Fibroblast of the aortic adventitia (primary cell): ENCODE measurements at regions not wholly inside any gene's neighbourhood (a gene's known extent, or its start where the extent isn't known, plus 50 kb on each side); places are given as distances from the start of the nearest gene placed in this dataset.
A peak's percentile ranks its signal among the peaks of the same experiment; 100 is the strongest.

ENCODE experiments used
- DNase-seq: peaks from one replicate; pipeline ENCODE4 v3.0.0-alpha.2; 2010; ENCODE audit warnings: low read depth
- H3K4me3 ChIP-seq: 2 replicates; pipeline ENCODE4 v1.5.1; 2011; ENCODE audit warnings: low read depth, mild to moderate bottlenecking, control low read depth, low read length, moderate library complexity
- TF ChIP-seq, protein P1 (sequence below): IDR thresholded peaks from 2 replicates; pipeline ENCODE4 v1.5.1; 2011; ENCODE audit warnings: mild to moderate bottlenecking, low read length, control low read depth, inconsistent platforms; ENCODE audit not compliant: insufficient read depth

DNA sequence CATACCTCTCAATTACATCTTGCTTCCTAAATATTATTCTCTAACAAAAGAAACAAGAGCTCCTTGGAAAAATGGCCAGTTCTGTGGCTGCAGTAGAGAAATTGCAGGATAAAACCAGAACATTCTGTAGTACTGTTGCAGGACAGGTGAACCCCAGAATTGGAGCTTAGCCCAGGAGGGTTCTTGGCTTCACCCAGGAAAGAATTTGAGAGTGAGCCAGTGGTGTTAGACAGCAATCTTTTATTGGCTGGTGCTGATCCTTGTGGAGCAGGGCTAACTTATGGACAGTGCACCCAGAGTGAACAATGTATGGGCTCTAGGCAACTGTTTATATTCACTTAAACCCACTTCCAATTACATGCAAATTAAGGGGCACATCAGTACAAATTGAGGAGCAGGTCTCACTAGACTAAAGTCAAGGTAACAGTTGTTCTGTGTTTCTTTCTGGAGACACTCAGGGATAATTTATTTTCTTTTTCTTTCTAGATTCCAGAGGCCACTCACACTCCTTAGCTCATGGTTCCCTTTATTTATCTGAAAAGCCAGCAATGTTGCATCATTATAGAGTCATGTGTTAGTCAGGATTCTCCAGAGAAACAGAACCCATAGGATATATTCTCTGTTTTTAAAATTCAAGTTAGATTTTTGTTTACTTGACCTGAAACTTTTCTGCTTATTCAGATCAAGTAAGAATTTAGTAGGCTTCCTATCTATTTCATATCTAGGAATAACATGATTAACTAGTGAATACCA lies 348.1 kb downstream of the CCDC85A start:
- DNase-seq, result peak; percentile 39
- TF ChIP-seq, protein P1, sequence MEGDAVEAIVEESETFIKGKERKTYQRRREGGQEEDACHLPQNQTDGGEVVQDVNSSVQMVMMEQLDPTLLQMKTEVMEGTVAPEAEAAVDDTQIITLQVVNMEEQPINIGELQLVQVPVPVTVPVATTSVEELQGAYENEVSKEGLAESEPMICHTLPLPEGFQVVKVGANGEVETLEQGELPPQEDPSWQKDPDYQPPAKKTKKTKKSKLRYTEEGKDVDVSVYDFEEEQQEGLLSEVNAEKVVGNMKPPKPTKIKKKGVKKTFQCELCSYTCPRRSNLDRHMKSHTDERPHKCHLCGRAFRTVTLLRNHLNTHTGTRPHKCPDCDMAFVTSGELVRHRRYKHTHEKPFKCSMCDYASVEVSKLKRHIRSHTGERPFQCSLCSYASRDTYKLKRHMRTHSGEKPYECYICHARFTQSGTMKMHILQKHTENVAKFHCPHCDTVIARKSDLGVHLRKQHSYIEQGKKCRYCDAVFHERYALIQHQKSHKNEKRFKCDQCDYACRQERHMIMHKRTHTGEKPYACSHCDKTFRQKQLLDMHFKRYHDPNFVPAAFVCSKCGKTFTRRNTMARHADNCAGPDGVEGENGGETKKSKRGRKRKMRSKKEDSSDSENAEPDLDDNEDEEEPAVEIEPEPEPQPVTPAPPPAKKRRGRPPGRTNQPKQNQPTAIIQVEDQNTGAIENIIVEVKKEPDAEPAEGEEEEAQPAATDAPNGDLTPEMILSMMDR, result no peak
- no peak overlapping the region for H3K4me3 ChIP-seq

DNA sequence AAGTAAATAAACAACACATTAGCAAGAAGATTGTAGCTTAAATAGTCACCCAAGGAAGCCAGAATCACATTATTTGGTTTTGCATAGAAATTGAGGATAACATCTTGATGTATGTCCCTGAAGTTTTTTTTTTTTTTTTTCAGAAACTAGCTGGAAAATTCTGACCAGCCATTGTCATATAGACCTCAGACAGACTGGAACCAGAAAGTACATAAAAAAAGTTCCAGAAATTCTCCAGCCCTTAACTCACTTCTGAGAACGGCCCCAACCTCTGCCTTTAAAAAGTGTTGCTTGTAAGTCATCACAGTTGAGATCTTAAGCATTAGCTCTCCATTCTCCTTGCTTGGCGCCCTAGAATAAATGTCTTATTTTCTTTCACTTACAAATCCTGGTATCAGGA lies 350.5 kb downstream of the CCDC85A start:
- DNase-seq, result peak; percentile 6
- TF ChIP-seq, protein P1, result no peak
- no peak overlapping the region for H3K4me3 ChIP-seq

DNA sequence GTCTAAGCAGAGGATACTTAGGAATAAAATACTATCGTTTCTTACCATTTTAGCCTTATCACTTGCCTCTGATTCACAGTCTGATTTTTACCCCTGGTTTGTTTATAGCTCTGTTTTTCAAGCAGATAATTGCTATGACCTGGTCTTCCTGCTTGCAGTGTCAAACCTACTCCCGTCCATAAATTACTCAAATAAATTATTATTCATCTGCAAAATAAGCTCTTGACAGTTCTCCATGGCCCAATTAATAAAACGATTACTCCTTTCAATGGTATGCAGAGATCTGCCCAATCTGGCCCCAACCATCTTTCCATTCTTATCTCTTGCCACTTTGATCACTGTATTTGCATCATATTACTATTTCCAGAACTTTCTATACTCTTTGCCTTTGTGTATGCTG lies 354.0 kb downstream of the CCDC85A start:
- peak; percentile 5 for DNase-seq
- no peak overlapping the region for H3K4me3 ChIP-seq
- TF ChIP-seq, protein P1, result no peak

DNA sequence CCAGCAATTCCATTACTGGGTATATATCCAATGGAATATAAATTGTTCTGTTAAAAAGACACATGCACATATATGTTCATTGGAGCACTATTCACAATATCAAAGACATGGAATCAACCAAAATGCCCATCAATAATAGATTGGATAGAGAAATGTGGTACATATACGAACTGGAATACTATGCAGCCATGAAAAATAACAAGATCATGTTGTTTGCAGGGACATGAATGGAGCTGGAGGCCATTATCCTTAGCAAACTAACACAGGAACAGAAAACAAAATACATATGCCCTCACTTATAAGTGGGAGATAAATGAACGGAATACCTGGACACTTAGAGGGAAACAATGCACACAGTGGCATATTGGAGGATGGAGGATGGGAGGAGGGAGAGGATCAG lies 355.8 kb downstream of the CCDC85A start:
- no peak overlapping the region for H3K4me3 ChIP-seq
- DNase-seq, result no peak
- TF ChIP-seq, protein P1, result no peak

DNA sequence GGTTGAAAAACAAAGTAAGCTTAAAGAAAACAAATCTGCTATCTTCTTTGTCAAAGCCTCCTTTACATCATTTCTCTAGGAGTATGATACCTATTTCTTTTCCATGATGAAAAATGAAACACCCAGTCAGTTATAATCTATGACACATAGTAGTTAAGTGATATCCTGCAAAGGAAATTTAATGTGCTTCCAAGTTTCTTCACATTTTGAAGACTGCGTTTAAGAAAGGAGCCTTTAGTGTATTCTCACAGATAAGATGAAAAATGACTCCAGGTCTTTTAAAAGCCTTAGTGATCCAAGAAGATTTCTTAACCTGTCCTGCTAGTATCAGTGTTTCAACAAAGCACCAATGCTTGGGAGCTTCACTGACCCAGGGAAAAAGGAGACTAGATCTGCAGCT lies 356.7 kb downstream of the CCDC85A start:
- DNase-seq, result no peak
- TF ChIP-seq, protein P1, result no peak
- no peak overlapping the region for H3K4me3 ChIP-seq

DNA sequence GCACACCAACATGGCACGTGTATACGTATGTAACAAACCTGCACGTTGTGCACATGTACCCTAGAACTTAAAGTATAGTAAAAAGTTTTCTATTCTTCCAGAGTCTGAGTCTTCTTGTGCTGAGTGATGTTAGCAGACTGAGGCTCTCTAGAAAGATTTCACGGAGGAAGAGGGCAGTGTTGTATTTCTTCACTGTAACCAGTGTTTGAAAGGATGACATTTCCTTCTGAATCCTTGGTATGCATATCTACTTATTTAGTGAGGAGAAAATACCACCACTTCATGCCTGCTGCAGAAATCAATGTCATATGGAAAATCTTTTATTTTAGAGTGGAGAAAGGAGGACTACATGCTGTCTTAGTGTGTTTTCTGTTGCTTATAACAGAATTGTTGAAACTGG lies 357.1 kb downstream of the CCDC85A start:
- peak; percentile 7 for DNase-seq
- no peak overlapping the region for H3K4me3 ChIP-seq
- TF ChIP-seq, protein P1, result no peak

DNA sequence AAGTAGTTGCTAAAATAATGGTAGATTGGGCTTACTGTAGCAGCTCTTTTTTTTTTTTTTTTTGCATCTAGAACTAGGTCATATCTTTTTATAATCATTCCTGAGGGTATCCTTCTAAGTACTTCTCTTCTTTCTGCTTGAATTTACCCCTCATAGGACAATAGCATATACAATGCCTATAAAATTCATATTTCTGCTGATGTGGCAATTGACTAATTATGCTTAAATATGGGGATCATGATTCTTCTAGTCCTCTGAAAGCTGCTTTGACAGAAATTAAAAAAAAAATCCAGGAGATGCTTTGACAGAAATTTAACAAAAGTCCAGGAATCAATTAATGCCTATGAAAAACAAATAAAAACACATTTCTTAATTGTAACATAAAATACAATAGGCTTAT lies 358.4 kb downstream of the CCDC85A start:
- no peak for DNase-seq
- H3K4me3 ChIP-seq, result no peak overlapping the region
- TF ChIP-seq, protein P1, result no peak
